ENCODE measurements at regions not wholly inside any gene's neighbourhood (a gene's known extent, or its start where the extent isn't known, plus 50 kb on each side); places are given as distances from the start of the nearest gene placed in this dataset.

GRCh38 chrY:8644926-8645325 lies 692.3 kb upstream of the TSPY4 start:
- BruUV-seq (replicated peaks) = no TSS peak
- no peaks in the 10 kb centered on the region for H3K36me3 ChIP-seq (ENCODE audit: control insufficient read depth in 2 of 2, extremely low read depth in 1 of 2, insufficient read depth in 2 of 2, low read length in 2 of 2)
- no peak overlapping the region for H3K4me3 ChIP-seq (replicated peaks in 1 of 3; ENCODE audit: insufficient read depth in 1 of 3, low read depth in 1 of 3, low read length in 3 of 3)
- H3K27ac ChIP-seq (ENCODE audit: insufficient read depth, low read depth, low read length) = no peak overlapping the region
- no peaks in the 10 kb centered on the region for H3K9me1 ChIP-seq (replicated peaks; ENCODE audit: control insufficient read depth, extremely low read depth, insufficient read depth, low read length)
- DNase-seq (ENCODE audit: low read depth, low spot score) (no peak), FAIRE-seq (no peak)
- TF ChIP-seq FOS (IDR thresholded peaks at IDR 0.05; ENCODE audit: borderline replicate concordance, insufficient read depth, low read length) = no peak
- ChIA-PET POLR2A (no interaction called here), CTCF (no interaction called here)
- H3K9me3 ChIP-seq (replicated peaks; ENCODE audit: control insufficient read depth, insufficient read depth, low read length) = no peaks in the 10 kb centered on the region
- H3K4me1 ChIP-seq (ENCODE audit: control insufficient read depth, extremely low read depth, insufficient read depth, low read length) = no peaks in the 10 kb centered on the region
- no peaks in the 10 kb centered on the region for H4K20me1 ChIP-seq (replicated peaks; ENCODE audit: control insufficient read depth, extremely low read depth, insufficient read depth, low read length)
- no peak overlapping the region for H3K9ac ChIP-seq (replicated peaks; ENCODE audit: extremely low read depth, insufficient read depth, low read length)
- no peaks in the 10 kb centered on the region for H3K79me2 ChIP-seq (ENCODE audit: control insufficient read depth, insufficient read depth, low read length)
- intact Hi-C loops (cut with micrococcal nuclease) = no loop called here
- no peaks in the 10 kb centered on the region for H3K27me3 ChIP-seq (ENCODE audit: control insufficient read depth in 2 of 2, insufficient read depth in 2 of 2, low read length in 2 of 2)
- dilution Hi-C loops (cut with MboI; ENCODE audit: extremely low pct_ligation_motif_present, low sequenced_read_pairs) = no loop called here
- H3K4me2 ChIP-seq (ENCODE audit: insufficient read depth, low read length) = no peak overlapping the region
- H2AFZ ChIP-seq (ENCODE audit: low read depth, low read length) = no peak overlapping the region

GRCh38 chrY:8652445-8652844 lies 684.8 kb upstream of the TSPY4 start:
- Histone ChIP-seq H3K9me3 (replicated peaks; ENCODE audit: control insufficient read depth, insufficient read depth, low read length) (no peaks in the 10 kb centered on the region), H3K9ac (replicated peaks; ENCODE audit: extremely low read depth, insufficient read depth, low read length) (no peak overlapping the region), H4K20me1 (replicated peaks; ENCODE audit: control insufficient read depth, extremely low read depth, insufficient read depth, low read length) (no peaks in the 10 kb centered on the region), H3K79me2 (ENCODE audit: control insufficient read depth, insufficient read depth, low read length) (no peaks in the 10 kb centered on the region), H3K4me3 (replicated peaks in 1 of 3; ENCODE audit: insufficient read depth in 1 of 3, low read depth in 1 of 3, low read length in 3 of 3) (no peak overlapping the region), H3K4me1 (ENCODE audit: control insufficient read depth, extremely low read depth, insufficient read depth, low read length) (no peaks in the 10 kb centered on the region), H3K27me3 (ENCODE audit: control insufficient read depth in 2 of 2, insufficient read depth in 2 of 2, low read length in 2 of 2) (no peaks in the 10 kb centered on the region), H3K9me1 (replicated peaks; ENCODE audit: control insufficient read depth, extremely low read depth, insufficient read depth, low read length) (no peaks in the 10 kb centered on the region), H3K4me2 (ENCODE audit: insufficient read depth, low read length) (no peak overlapping the region), H2AFZ (ENCODE audit: low read depth, low read length) (no peak overlapping the region), H3K36me3 (ENCODE audit: control insufficient read depth in 2 of 2, extremely low read depth in 1 of 2, insufficient read depth in 2 of 2, low read length in 2 of 2) (no peaks in the 10 kb centered on the region), H3K27ac (ENCODE audit: insufficient read depth, low read depth, low read length) (no peak overlapping the region)
- ChIA-PET CTCF (no interaction called here), POLR2A (no interaction called here)
- dilution Hi-C loops (cut with MboI; ENCODE audit: extremely low pct_ligation_motif_present, low sequenced_read_pairs) = no loop called here
- intact Hi-C loops (cut with micrococcal nuclease) = no loop called here
- BruUV-seq (replicated peaks) = no TSS peak
- DNase-seq (ENCODE audit: low read depth, low spot score) = no peak
- TF ChIP-seq FOS (IDR thresholded peaks at IDR 0.05; ENCODE audit: borderline replicate concordance, insufficient read depth, low read length) = no peak
- no peak for TF ChIP-seq GATA2 (IDR thresholded peaks at IDR 0.05; ENCODE audit: insufficient read depth, insufficient read length, low read depth, low read length)
- TF ChIP-seq MYC (IDR thresholded peaks at IDR 0.05; ENCODE audit: low read depth, low read length) = no peak
- no peak for TF ChIP-seq CTCF (IDR thresholded peaks at IDR 0.05; ENCODE audit: extremely low read depth in 1 of 2, insufficient read depth in 1 of 2, low read depth in 1 of 2, low read length in 2 of 2)
- TF ChIP-seq POLR2A (IDR thresholded peaks at IDR 0.05; ENCODE audit: low read depth, low read length) = no peak
- no peak for TF ChIP-seq JUN (IDR thresholded peaks at IDR 0.05; ENCODE audit: borderline replicate concordance, insufficient read depth, insufficient read length, low read depth)
- no peak for TF ChIP-seq POLR2AphosphoS5 (IDR thresholded peaks at IDR 0.05; ENCODE audit: insufficient read depth, low read depth, low read length)
- no peak for FAIRE-seq

Measured in endothelial cell of umbilical vein (primary cell).